ENCODE measurements at regions not wholly inside any gene's neighbourhood (a gene's known extent, or its start where the extent isn't known, plus 50 kb on each side); places are given as distances from the start of the nearest gene placed in this dataset.

DNA sequence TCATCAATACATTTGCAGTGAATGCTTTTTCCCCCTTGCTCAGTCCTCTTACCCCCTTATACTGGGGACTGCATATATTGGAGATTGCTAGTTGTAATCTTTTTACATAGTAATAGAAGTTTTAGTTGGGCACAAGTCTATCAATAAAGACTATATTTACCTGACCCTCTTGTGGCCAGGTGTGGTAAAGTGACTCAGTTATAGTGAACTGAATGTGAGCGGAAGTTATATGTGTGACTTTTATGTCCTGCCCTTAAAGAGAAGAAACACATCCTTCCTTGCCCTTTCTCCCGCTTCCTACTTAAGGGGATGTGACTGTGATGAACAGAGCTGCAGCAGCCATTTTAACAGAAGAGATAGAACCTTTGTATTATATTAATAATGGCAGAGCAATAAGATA, 362.0 kb downstream of the METTL15 start:
- TF ChIP-seq, protein P1, sequence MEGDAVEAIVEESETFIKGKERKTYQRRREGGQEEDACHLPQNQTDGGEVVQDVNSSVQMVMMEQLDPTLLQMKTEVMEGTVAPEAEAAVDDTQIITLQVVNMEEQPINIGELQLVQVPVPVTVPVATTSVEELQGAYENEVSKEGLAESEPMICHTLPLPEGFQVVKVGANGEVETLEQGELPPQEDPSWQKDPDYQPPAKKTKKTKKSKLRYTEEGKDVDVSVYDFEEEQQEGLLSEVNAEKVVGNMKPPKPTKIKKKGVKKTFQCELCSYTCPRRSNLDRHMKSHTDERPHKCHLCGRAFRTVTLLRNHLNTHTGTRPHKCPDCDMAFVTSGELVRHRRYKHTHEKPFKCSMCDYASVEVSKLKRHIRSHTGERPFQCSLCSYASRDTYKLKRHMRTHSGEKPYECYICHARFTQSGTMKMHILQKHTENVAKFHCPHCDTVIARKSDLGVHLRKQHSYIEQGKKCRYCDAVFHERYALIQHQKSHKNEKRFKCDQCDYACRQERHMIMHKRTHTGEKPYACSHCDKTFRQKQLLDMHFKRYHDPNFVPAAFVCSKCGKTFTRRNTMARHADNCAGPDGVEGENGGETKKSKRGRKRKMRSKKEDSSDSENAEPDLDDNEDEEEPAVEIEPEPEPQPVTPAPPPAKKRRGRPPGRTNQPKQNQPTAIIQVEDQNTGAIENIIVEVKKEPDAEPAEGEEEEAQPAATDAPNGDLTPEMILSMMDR (IDR thresholded peaks at IDR 0.05): no peak
- Mint-ChIP-seq H3K36me3 (ENCODE audit: low read depth) (no peaks in the 10 kb centered on the region), H3K27ac (ENCODE audit: unreplicated experiment) (no peak overlapping the region), H3K27me3 (ENCODE audit: low read depth) (no peaks in the 10 kb centered on the region), H3K4me3 (ENCODE audit: unreplicated experiment) (no peak overlapping the region), H3K9me3 (ENCODE audit: low read depth) (no peaks in the 10 kb centered on the region), H3K4me1 (ENCODE audit: low read depth) (no peaks in the 10 kb centered on the region)
- no peak for DNase-seq (ENCODE audit: low spot score)

- Mint-ChIP-seq H3K4me1 (ENCODE audit: low read depth) (peaks cover 2% of the 10 kb centered on the region), H3K36me3 (ENCODE audit: low read depth) (no peaks in the 10 kb centered on the region), H3K27me3 (ENCODE audit: low read depth) (no peaks in the 10 kb centered on the region), H3K9me3 (ENCODE audit: low read depth) (peaks cover 4% of the 10 kb centered on the region), H3K4me3 (ENCODE audit: unreplicated experiment) (no peak overlapping the region), H3K27ac (ENCODE audit: unreplicated experiment) (no peak overlapping the region)
- DNase-seq (ENCODE audit: low spot score): no peak
- TF ChIP-seq, protein P1 (IDR thresholded peaks at IDR 0.05): no peak
Measured at GRCh38 chr11:28466506-28466905, 358.3 kb downstream of the METTL15 start.

DNA sequence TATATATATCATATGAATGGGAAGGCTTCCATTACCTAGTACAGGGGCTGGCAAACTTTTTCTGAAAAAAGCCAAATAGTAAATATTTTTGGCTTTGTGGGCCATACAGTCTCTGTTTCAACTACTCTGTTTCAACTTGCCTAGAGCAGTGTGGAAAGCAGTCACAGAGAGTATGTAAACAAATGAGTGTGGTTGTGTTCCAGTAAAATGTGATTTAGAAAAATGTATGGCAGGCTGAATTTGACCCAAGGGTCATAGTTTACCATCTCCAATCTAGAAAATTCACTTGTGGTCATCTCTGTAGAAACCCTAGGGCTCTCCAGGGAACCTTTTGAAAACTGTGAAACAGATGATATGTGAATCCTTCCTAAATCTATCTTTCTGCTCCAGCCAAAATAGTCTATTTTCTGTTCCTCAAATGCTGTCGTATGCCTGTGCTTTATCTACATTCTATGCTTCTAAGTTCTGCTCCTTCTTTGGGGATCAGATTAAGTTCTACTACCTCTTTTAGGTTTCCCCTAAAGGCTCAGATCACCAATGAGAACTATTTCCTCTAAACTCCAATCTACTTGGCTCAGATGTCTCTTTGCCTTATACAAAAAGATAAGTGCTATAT, 356.2 kb downstream of the METTL15 start:
- TF ChIP-seq, protein P1 (IDR thresholded peaks at IDR 0.05): no peak
- Mint-ChIP-seq H3K27ac (ENCODE audit: unreplicated experiment) (no peak overlapping the region), H3K9me3 (ENCODE audit: low read depth) (peaks cover 4% of the 10 kb centered on the region), H3K36me3 (ENCODE audit: low read depth) (no peaks in the 10 kb centered on the region), H3K27me3 (ENCODE audit: low read depth) (no peaks in the 10 kb centered on the region), H3K4me3 (ENCODE audit: unreplicated experiment) (no peak overlapping the region), H3K4me1 (ENCODE audit: low read depth) (peaks cover 2% of the 10 kb centered on the region)
- no peak for DNase-seq (ENCODE audit: low spot score)

DNA sequence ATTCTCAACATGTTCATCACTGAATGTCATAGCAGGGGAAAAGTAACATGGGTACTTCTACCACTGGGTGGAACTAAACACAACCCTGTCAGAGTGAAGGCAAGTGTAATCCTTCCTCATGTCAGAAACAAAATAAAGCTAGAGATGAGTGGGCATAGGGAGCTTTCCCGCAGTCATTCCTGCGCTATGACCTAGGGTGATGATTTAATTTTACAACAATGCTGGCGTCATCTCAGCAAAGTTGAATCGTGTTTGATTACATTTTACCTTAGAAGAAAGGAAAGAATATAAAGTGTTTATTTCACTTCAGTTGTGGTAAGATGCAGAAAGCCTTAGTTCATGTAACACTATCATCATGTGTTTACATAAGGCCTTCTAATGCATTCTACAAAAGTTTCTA, 355.6 kb downstream of the METTL15 start:
- peaks cover 2% of the 10 kb centered on the region for H3K4me1 Mint-ChIP-seq (ENCODE audit: low read depth)
- DNase-seq (ENCODE audit: low spot score): no peak
- H3K36me3 Mint-ChIP-seq (ENCODE audit: low read depth): no peaks in the 10 kb centered on the region
- H3K27me3 Mint-ChIP-seq (ENCODE audit: low read depth): no peaks in the 10 kb centered on the region
- H3K9me3 Mint-ChIP-seq (ENCODE audit: low read depth): peaks cover 4% of the 10 kb centered on the region
- no peak overlapping the region for H3K27ac Mint-ChIP-seq (ENCODE audit: unreplicated experiment)
- TF ChIP-seq, protein P1 (IDR thresholded peaks at IDR 0.05): no peak
- H3K4me3 Mint-ChIP-seq (ENCODE audit: unreplicated experiment): no peak overlapping the region

DNA sequence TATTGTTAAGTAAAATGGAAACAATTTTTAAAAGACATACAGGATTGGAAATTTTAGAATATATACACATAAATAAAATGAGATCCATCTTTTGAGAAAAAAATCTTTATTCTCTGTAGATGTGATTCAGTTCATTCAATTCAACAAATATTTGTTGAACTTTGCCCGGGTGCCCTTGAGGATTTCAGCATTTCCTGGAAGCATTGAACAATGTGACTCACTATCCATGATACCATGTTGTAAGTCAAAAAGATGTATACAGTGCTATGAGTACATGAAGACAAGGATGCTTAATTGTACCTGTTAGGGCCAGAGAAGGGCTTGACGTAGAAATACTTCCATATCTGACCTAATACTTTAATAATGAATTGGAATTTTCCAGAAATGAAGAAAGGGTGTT, 353.7 kb downstream of the METTL15 start:
- Mint-ChIP-seq H3K36me3 (ENCODE audit: low read depth) (no peaks in the 10 kb centered on the region), H3K27me3 (ENCODE audit: low read depth) (no peaks in the 10 kb centered on the region), H3K27ac (ENCODE audit: unreplicated experiment) (no peak overlapping the region), H3K9me3 (ENCODE audit: low read depth) (peaks cover 4% of the 10 kb centered on the region), H3K4me1 (ENCODE audit: low read depth) (peaks cover 2% of the 10 kb centered on the region), H3K4me3 (ENCODE audit: unreplicated experiment) (no peak overlapping the region)
- TF ChIP-seq, protein P1 (IDR thresholded peaks at IDR 0.05): no peak
- DNase-seq (ENCODE audit: low spot score): no peak

All from chondrocyte (in vitro differentiated cells).